ENCODE measurements at regions not wholly inside any gene's neighbourhood (a gene's known extent, or its start where the extent isn't known, plus 50 kb on each side); places are given as distances from the start of the nearest gene placed in this dataset.
"Not testable (repeated sequence)": the region's sequence is repeated elsewhere in the genome, so short reads cannot be mapped to it uniquely, and the experiment has no call there.

DNA sequence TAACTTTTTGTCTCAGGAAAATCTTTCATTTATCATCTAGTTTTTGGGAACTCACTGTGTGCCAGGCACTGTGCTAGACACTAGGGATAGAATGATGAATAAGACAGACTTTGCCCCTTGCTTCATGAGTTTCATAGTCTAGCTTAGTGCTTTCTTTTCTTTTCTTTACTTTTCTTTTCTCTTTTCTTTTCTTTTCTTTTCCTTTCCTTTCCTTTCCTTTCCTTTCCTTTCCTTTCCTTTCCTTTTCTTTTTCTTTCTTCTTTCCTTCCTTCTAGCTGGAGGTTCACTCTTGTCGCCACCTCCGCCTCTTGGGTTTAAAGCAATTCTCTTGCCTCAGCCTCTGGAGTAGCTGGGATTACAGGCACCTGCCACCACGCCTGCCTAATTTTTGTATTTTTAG is 172.9 kb downstream of the EDEM1 start:
- no peak for DNase-seq (ENCODE audit: low spot score in 2 of 2)
- WGBS, result 93% methylated on average over 3 of the region's 3 CpGs
- no peaks in the 10 kb centered on the region for H3K4me1 ChIP-seq

DNA sequence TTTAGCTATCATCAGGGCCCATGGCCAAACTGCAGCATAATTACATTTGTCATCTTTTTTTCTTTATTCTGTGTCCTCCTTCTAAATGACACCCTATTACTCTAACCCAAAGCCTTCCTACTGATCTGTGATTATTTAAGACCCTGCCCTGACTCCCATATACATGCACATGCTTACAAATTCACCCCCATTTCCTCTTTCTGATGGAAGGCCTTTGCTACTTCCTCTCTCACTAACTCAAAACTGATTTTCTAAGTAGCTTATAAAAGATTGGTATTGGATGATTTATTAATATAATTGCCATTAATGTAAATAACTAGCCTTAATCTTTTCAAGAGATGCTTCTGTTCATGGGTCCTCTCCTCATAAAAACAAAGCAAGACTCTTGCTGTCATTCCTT is 179.2 kb downstream of the EDEM1 start:
- Histone ChIP-seq H3K9me3 (no peaks in the 10 kb centered on the region), H3K36me3 (no peaks in the 10 kb centered on the region), H3K27me3 (no peaks in the 10 kb centered on the region), H3K4me3 (no peak overlapping the region), H3K4me1 (no peaks in the 10 kb centered on the region), H3K27ac (no peak overlapping the region)
- DNase-seq (ENCODE audit: low spot score in 2 of 2), result no peak
- TF ChIP-seq, protein P1, sequence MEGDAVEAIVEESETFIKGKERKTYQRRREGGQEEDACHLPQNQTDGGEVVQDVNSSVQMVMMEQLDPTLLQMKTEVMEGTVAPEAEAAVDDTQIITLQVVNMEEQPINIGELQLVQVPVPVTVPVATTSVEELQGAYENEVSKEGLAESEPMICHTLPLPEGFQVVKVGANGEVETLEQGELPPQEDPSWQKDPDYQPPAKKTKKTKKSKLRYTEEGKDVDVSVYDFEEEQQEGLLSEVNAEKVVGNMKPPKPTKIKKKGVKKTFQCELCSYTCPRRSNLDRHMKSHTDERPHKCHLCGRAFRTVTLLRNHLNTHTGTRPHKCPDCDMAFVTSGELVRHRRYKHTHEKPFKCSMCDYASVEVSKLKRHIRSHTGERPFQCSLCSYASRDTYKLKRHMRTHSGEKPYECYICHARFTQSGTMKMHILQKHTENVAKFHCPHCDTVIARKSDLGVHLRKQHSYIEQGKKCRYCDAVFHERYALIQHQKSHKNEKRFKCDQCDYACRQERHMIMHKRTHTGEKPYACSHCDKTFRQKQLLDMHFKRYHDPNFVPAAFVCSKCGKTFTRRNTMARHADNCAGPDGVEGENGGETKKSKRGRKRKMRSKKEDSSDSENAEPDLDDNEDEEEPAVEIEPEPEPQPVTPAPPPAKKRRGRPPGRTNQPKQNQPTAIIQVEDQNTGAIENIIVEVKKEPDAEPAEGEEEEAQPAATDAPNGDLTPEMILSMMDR (IDR thresholded peaks at IDR 0.05), result no peak
- TF ChIP-seq POLR2AphosphoS5 (IDR thresholded peaks at IDR 0.05) (no peak), POLR2A (IDR thresholded peaks at IDR 0.05) (no peak)

More for the DNA sequence above, 172.9 kb downstream of the EDEM1 start:
- no peaks in the 10 kb centered on the region for H3K36me3 ChIP-seq
- TF ChIP-seq EP300 (IDR thresholded peaks at IDR 0.05), result no peak
- no peak for TF ChIP-seq POLR2AphosphoS5 (IDR thresholded peaks at IDR 0.05)
- no peak for TF ChIP-seq POLR2A (IDR thresholded peaks at IDR 0.05)
- TF ChIP-seq, protein P1 (IDR thresholded peaks at IDR 0.05), result no peak
- no peaks in the 10 kb centered on the region for H3K27me3 ChIP-seq
- no peak overlapping the region for H3K4me3 ChIP-seq
- H3K9me3 ChIP-seq, result no peaks in the 10 kb centered on the region
- no peak overlapping the region for H3K27ac ChIP-seq

DNA sequence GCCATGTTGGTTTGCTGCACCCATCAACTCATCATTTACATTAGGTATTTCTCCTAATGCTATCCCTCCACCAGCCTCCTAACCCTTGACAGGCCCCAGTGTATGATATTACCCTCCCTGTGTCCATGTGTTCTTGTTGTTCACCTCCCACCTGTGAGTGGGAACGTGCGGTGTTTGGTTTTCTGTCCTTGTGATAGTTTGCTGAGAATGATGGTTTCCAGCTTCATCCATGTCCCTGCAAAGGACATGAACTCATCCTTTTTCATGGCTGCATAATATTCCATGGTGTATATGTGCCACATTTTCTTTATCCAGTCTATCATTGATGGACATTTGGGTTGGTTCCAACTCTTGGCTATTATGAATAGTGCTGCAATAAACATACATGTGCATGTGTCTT is 184.0 kb downstream of the EDEM1 start:
- H3K4me1 ChIP-seq, result not testable (repeated sequence)
- WGBS, result 94% methylated on average over 2 of the region's 2 CpGs

DNA sequence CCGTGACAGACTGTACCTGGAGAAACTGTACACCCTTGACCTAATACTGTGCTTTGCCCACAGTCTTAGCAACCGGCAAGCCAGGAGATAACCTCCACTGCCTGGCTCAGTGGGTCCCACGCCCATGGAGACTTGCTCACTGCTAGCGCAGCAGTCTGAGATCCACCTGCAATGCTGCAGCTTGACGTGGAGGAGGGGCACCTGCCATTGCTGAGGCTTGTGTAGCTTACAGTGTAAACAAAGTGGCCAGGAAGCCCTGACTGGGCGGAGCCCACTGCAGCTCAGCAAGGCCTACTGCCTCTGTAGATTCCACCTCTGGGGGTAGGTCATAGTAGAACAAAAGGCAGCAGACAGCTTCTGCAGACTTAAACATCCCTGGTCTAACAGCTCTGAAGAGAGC is 189.3 kb downstream of the EDEM1 start:
- Histone ChIP-seq H3K9me3 (peaks cover 5% of the 10 kb centered on the region), H3K27me3 (no peaks in the 10 kb centered on the region), H3K4me3 (no peak overlapping the region), H3K4me1 (no peaks in the 10 kb centered on the region), H3K27ac (no peak overlapping the region), H3K36me3 (no peaks in the 10 kb centered on the region)
- 64% methylated on average over 6 of the region's 6 CpGs for WGBS
- TF ChIP-seq, protein P1 (IDR thresholded peaks at IDR 0.05), result no peak
- no peak for TF ChIP-seq POLR2AphosphoS5 (IDR thresholded peaks at IDR 0.05)
- no peak for TF ChIP-seq EP300 (IDR thresholded peaks at IDR 0.05)
- TF ChIP-seq POLR2A (IDR thresholded peaks at IDR 0.05), result no peak
- no peak for DNase-seq (ENCODE audit: low spot score in 2 of 2)

More for the DNA sequence above, 184.0 kb downstream of the EDEM1 start:
- not testable (repeated sequence) for DNase-seq (ENCODE audit: low spot score in 2 of 2); H3K9me3 ChIP-seq; H3K36me3 ChIP-seq; H3K27me3 ChIP-seq; H3K4me3 ChIP-seq; H3K27ac ChIP-seq

DNA sequence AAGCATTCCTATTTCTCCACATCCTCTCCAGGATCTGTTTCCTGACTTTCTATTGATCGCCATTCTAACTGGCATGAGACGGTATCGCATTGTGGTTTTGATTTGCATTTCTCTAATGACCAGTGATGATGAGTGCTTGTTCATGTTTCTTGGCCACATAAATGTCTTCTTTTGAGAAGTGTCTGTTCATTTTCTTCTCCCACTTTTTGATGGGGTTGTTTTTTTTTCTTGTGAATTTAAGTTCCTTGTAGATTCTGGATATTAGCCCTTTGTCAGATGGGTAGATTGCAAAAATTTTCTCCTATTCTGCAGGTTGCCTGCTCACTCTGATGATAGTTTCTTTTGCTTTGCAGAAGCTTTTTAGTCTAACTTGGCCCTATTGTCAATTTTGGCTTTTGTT is 191.8 kb downstream of the EDEM1 start:
- not testable (repeated sequence) for H3K4me3 ChIP-seq; H3K4me1 ChIP-seq; H3K9me3 ChIP-seq; DNase-seq (ENCODE audit: low spot score in 2 of 2); H3K27ac ChIP-seq; H3K36me3 ChIP-seq; H3K27me3 ChIP-seq
- 97% methylated on average over 3 of the region's 3 CpGs for WGBS

- DNase-seq (ENCODE audit: low spot score in 2 of 2), result not testable (repeated sequence)
- WGBS, result 69% methylated on average over 8 of the region's 12 CpGs
Measured at GRCh38 chr3:5383486-5384263, 196.2 kb downstream of the EDEM1 start.

More at GRCh38 chr3:5383486-5384263, 196.2 kb downstream of the EDEM1 start:
- not testable (repeated sequence) for H3K4me3 ChIP-seq, H3K27ac ChIP-seq, H3K4me1 ChIP-seq, H3K36me3 ChIP-seq, H3K9me3 ChIP-seq, H3K27me3 ChIP-seq
